ENCODE measurements at regions not wholly inside any gene's neighbourhood (a gene's known extent, or its start where the extent isn't known, plus 50 kb on each side); places are given as distances from the start of the nearest gene placed in this dataset.
A peak's percentile ranks its signal among the peaks of the same experiment; 100 is the strongest.

DNA sequence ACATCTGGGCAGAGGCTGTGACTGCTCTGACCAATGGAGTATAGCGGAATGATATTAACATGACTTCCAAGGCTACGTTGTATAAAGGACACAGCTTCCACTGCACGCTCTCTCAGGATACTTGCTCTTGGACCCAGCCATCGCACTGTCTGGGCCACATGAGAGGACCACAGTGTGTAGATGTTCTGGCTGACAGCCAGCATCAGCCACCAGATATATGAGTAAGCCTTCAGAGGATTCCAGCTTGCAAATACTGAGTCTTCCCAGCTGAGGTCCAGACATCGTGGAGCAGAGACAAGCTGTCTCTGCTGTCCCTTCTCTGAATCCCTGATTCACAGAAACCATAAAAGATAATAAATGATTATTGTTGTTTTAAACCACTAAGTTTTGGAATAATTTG lies 146.8 kb upstream of the USP9X start:
- H3K4me3 ChIP-seq, result no peak overlapping the region
- H3K4me1 ChIP-seq, result no peaks in the 10 kb centered on the region
- TF ChIP-seq, protein P1, sequence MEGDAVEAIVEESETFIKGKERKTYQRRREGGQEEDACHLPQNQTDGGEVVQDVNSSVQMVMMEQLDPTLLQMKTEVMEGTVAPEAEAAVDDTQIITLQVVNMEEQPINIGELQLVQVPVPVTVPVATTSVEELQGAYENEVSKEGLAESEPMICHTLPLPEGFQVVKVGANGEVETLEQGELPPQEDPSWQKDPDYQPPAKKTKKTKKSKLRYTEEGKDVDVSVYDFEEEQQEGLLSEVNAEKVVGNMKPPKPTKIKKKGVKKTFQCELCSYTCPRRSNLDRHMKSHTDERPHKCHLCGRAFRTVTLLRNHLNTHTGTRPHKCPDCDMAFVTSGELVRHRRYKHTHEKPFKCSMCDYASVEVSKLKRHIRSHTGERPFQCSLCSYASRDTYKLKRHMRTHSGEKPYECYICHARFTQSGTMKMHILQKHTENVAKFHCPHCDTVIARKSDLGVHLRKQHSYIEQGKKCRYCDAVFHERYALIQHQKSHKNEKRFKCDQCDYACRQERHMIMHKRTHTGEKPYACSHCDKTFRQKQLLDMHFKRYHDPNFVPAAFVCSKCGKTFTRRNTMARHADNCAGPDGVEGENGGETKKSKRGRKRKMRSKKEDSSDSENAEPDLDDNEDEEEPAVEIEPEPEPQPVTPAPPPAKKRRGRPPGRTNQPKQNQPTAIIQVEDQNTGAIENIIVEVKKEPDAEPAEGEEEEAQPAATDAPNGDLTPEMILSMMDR (IDR thresholded peaks at IDR 0.05), result no peak
- no peak for TF ChIP-seq POLR2AphosphoS5 (IDR thresholded peaks at IDR 0.05)
- no peak for TF ChIP-seq POLR2A (IDR thresholded peaks at IDR 0.05)
- H3K9me3 ChIP-seq, result no peaks in the 10 kb centered on the region
- intact Hi-C loops (cut with DNase I; ENCODE audit: low total_unique reads), result no loop called here
- H3K36me3 ChIP-seq, result no peaks in the 10 kb centered on the region
- no peak for DNase-seq (ENCODE audit: low spot score in 2 of 2)
- peaks cover 0 to 20% of the 10 kb centered on the region in 2 donors for H3K27me3 ChIP-seq
- H3K27ac ChIP-seq, result no peak overlapping the region

DNA sequence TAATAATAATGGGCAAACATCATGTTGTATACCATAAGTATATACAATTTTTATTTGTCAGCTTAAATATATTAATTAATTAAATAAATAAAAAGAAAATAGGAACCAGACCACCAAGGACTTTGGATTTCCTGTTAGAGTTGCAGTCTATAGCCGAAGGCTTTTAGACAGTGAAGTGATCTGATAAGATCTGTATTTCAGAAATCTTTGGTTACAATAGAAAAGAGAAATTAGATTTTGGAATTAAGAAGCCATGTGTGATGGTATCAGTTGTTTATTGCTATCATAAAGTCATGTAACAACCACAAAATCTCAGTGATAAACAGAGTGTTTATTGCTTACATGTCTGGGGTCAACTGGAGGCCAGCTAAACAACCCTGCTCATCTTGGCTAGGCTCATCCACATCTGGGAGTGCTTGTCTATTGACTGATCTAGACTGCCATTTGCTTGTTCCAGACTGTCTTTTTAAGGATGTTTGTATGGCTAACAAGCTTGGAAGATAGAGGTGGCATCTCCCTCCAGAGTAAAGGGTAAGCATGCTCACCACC lies 142.1 kb upstream of the USP9X start:
- Histone ChIP-seq H3K4me1 (no peaks in the 10 kb centered on the region), H3K27ac (no peak overlapping the region), H3K4me3 (no peak overlapping the region), H3K9me3 (no peaks in the 10 kb centered on the region), H3K27me3 (peaks cover 0 to 18% of the 10 kb centered on the region in 2 donors), H3K36me3 (no peaks in the 10 kb centered on the region)
- no peak for DNase-seq (ENCODE audit: low spot score in 2 of 2)
- TF ChIP-seq, protein P1 (IDR thresholded peaks at IDR 0.05), result no peak
- TF ChIP-seq POLR2A (IDR thresholded peaks at IDR 0.05) (no peak), POLR2AphosphoS5 (IDR thresholded peaks at IDR 0.05) (no peak)
- intact Hi-C loops (cut with DNase I; ENCODE audit: low total_unique reads), result no loop called here

DNA sequence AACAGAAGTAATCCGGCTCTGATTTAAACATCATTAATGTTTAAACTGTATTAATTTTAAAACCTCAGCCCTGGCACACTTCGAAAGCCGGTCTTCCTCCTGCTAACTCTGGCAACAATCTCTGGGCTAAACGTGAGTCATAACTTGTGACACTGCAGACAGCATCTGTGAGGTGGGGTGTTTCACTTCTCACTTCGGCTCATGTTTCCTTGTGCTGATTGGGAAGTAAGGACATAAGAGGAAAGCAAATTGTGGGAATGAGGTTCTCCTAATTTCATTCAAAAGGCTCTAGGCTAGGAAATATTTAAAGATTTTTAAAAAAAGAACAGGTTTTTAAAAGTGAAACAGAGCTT lies 139.9 kb upstream of the USP9X start:
- H3K9me3 ChIP-seq, result no peaks in the 10 kb centered on the region
- DNase-seq (ENCODE audit: low spot score in 2 of 2), result peak in 1 of 2 donors; percentile 27
- H3K4me3 ChIP-seq, result no peak overlapping the region
- intact Hi-C loops (cut with DNase I; ENCODE audit: low total_unique reads), result no loop called here
- no peaks in the 10 kb centered on the region for H3K36me3 ChIP-seq
- no peak for TF ChIP-seq POLR2A (IDR thresholded peaks at IDR 0.05)
- TF ChIP-seq POLR2AphosphoS5 (IDR thresholded peaks at IDR 0.05), result no peak
- TF ChIP-seq, protein P1 (IDR thresholded peaks at IDR 0.05), result no peak
- no peaks in the 10 kb centered on the region for H3K4me1 ChIP-seq
- peaks cover 0 to 13% of the 10 kb centered on the region in 2 donors for H3K27me3 ChIP-seq
- H3K27ac ChIP-seq, result peak overlapping the region; percentile 42 to 43

DNA sequence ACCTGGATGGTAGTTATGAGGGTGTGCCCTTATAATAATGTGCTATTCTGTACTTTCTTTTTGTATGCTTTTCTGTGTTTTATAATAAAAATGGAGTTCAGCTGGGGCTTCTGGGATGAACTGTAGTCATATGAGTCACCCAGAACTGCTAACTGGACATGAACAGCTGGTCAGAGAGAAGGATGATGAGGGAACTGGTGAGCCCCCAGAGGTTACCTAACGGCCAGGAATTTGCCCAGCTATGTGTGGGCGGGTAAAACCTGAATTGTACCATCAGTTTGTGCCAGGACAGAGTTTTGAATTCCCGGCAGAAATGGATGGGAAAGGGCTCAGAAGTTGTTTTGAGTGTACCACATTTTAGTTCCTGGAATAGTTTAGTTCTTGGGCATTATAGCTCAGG lies 138.0 kb upstream of the USP9X start:
- intact Hi-C loops (cut with DNase I; ENCODE audit: low total_unique reads), result no loop called here
- DNase-seq (ENCODE audit: low spot score in 2 of 2), result peak in 1 of 2 donors; percentile 28
- no peak overlapping the region for H3K4me3 ChIP-seq
- H3K27me3 ChIP-seq, result peaks cover 0 to 23% of the 10 kb centered on the region in 2 donors
- no peaks in the 10 kb centered on the region for H3K4me1 ChIP-seq
- H3K36me3 ChIP-seq, result no peaks in the 10 kb centered on the region
- TF ChIP-seq, protein P1 (IDR thresholded peaks at IDR 0.05), result no peak
- TF ChIP-seq POLR2A (IDR thresholded peaks at IDR 0.05), result no peak
- no peak for TF ChIP-seq POLR2AphosphoS5 (IDR thresholded peaks at IDR 0.05)
- H3K9me3 ChIP-seq, result no peaks in the 10 kb centered on the region
- peak overlapping the region in 1 of 2 donors; percentile 10 for H3K27ac ChIP-seq

DNA sequence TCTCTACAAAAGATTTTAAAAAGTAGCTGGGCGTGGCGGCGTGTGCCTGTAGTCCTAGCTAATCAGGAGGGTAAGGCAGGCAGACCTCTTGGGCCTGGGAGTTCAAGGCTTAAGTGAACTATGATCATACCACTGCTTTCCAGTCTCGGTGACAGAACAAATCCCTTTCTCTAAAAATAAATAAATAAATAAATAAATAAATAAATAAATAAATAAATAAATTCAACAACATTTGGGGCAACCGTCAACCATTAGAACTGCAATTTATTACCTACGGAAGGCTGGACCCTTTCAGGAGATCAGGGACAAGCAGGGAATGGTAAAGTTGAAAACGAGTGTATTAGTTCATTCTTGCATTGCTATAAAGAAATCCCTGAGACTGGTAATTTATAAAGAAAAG lies 136.2 kb upstream of the USP9X start:
- intact Hi-C loops (cut with DNase I; ENCODE audit: low total_unique reads), result no loop called here
- Histone ChIP-seq H3K4me1 (no peaks in the 10 kb centered on the region), H3K27me3 (peaks cover 0 to 40% of the 10 kb centered on the region in 2 donors), H3K27ac (no peak overlapping the region), H3K4me3 (no peak overlapping the region), H3K36me3 (no peaks in the 10 kb centered on the region), H3K9me3 (no peaks in the 10 kb centered on the region)
- TF ChIP-seq, protein P1 (IDR thresholded peaks at IDR 0.05), result no peak
- TF ChIP-seq POLR2A (IDR thresholded peaks at IDR 0.05) (no peak), POLR2AphosphoS5 (IDR thresholded peaks at IDR 0.05) (no peak)
- DNase-seq (ENCODE audit: low spot score in 2 of 2), result no peak

Data from breast epithelium (tissue), 4 donors.